GM06990 (cell line): ENCODE measurements at regions not wholly inside any gene's neighbourhood (a gene's known extent, or its start where the extent isn't known, plus 50 kb on each side); places are given as distances from the start of the nearest gene placed in this dataset.

ENCODE experiments used
- DNase-seq: peaks from one replicate; pipeline ENCODE4 v3.0.0-alpha.2; 2011; ENCODE audit not compliant: insufficient read length; ENCODE audit errors: extremely low read depth
- H3K27me3 ChIP-seq: replicated peaks from 2 replicates; pipeline ENCODE4 v1.6.0; 2011; ENCODE audit warnings: low read length; ENCODE audit not compliant: control insufficient read depth, insufficient read depth
- H3K36me3 ChIP-seq: 2 replicates; pipeline ENCODE4 v1.5.1; 2011; ENCODE audit warnings: low read length; ENCODE audit not compliant: control insufficient read depth, insufficient read depth
- H3K4me3 ChIP-seq: replicated peaks from 2 replicates; pipeline ENCODE4 v1.5.1; 2011; ENCODE audit warnings: low read depth, mild to moderate bottlenecking, control low read depth, low read length
- TF ChIP-seq, protein P1 (sequence below): IDR thresholded peaks from 2 replicates; pipeline ENCODE4 v1.5.1; 2011; ENCODE audit warnings: low read length, control low read depth, mild to moderate bottlenecking, inconsistent platforms; ENCODE audit not compliant: insufficient read depth, poor library complexity, severe bottlenecking

DNA sequence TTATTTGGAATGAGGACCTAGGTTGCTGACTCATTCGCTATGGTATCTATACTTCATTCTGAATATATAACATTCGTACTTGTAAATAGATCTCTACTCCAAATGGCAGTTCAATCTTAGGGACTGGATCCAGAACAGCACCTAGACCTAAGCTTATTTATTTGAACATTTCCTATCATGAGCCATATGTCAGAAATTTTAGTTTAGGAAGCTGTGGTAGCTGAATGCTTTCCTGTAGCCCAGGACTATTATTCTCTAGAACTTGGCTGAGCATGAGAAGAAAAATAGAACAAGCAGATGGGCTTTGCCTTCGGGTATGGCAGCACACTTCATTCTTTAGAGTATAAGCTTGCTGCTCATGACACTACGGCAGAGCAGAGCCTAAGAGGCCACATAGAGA, 1114.4 kb upstream of the B3GALT2 start:
- no peak for DNase-seq
- H3K4me3 ChIP-seq: no peak overlapping the region
- no peaks in the 10 kb centered on the region for H3K27me3 ChIP-seq
- H3K36me3 ChIP-seq: no peaks in the 10 kb centered on the region
- TF ChIP-seq, protein P1, sequence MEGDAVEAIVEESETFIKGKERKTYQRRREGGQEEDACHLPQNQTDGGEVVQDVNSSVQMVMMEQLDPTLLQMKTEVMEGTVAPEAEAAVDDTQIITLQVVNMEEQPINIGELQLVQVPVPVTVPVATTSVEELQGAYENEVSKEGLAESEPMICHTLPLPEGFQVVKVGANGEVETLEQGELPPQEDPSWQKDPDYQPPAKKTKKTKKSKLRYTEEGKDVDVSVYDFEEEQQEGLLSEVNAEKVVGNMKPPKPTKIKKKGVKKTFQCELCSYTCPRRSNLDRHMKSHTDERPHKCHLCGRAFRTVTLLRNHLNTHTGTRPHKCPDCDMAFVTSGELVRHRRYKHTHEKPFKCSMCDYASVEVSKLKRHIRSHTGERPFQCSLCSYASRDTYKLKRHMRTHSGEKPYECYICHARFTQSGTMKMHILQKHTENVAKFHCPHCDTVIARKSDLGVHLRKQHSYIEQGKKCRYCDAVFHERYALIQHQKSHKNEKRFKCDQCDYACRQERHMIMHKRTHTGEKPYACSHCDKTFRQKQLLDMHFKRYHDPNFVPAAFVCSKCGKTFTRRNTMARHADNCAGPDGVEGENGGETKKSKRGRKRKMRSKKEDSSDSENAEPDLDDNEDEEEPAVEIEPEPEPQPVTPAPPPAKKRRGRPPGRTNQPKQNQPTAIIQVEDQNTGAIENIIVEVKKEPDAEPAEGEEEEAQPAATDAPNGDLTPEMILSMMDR: no peak

DNA sequence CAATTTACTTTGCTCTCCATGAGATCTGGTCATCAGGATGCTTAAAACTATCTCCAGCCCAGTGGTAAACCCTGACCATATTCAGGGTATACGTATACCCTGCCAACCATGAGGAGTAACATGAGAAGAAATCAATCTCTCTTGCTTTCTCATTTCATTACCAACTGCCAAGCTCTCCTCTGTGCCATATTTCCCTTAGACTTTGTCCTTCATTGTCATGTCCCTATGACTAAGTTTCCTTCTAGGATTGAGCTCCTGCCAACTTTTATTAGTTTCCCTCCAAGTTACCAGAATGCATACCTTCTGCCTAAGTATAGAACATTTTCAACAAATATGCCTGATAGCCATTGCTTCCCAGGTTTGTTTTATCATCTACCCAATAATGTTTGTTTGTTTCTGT, 1113.9 kb upstream of the B3GALT2 start:
- no peak for DNase-seq
- Histone ChIP-seq H3K36me3 (no peaks in the 10 kb centered on the region), H3K4me3 (no peak overlapping the region), H3K27me3 (no peaks in the 10 kb centered on the region)
- TF ChIP-seq, protein P1: no peak

DNA sequence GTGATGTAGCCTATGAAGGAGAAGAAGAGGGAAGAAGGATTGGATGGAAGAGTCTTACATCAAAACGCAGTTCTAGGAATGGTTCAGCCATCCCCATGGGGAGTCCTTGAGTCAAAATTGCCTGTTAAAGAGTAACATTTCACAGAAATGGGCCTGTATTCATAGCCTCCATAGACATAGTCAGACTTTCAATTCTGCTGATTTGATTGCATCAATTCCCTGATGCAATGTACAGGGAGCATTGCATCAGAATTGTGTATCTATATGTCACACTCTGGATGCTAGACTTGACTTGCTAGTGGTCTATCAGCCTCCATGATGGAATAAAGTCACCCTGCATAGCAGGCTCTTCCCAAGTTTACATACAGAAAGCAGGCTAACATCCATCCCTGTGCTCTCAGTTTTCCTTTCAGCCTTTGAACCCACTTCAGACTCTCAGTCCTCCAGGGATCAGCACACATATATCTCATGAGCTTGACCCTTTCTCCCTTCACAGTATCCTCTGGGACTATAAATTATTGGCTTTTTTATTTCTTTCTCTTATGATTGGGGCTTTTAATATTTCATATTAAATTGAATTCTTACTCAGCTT, 1111.7 kb upstream of the B3GALT2 start:
- no peaks in the 10 kb centered on the region for H3K36me3 ChIP-seq
- TF ChIP-seq, protein P1: no peak
- H3K4me3 ChIP-seq: no peak overlapping the region
- no peak for DNase-seq
- H3K27me3 ChIP-seq: no peaks in the 10 kb centered on the region

DNA sequence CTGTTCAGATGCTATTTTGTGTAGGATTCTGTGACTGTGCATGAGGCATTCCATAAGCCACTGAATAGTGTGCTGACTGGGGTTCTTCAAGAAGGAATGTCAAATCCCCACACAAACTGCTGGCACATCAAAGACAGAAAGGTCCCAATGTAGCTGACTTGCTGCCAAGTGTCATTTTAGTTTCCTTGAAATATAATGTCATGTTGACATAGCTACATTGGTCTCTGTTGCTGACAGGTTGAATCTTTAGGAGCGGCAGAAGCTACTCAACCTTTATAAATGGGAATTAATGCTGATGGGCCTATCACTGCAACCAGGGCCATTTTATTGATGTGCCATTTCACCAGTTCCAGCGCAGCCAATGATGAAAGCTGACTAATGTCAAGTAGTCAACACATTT, 1110.7 kb upstream of the B3GALT2 start:
- no peaks in the 10 kb centered on the region for H3K27me3 ChIP-seq
- no peaks in the 10 kb centered on the region for H3K36me3 ChIP-seq
- TF ChIP-seq, protein P1: no peak
- DNase-seq: no peak
- no peak overlapping the region for H3K4me3 ChIP-seq

DNA sequence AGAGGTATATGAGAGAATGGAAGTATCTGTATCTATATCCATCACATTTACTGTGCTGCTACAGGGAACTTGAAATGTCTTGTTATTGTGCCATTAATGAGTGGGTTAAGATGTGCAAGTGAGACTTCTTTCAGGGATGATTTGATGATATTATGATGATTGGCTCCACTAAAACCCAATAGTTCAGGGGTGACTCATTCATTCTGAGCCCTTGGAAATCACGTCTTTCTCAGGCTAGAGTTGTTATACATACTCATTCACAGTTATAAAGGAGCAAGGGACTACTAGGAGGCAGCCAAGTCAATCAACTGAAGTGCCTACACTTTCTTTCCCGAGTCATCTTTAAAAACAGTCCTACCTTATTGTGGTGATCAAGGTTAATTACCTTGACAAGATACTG, 1109.8 kb upstream of the B3GALT2 start:
- Histone ChIP-seq H3K4me3 (no peak overlapping the region), H3K27me3 (no peaks in the 10 kb centered on the region), H3K36me3 (no peaks in the 10 kb centered on the region)
- TF ChIP-seq, protein P1: no peak
- DNase-seq: no peak

DNA sequence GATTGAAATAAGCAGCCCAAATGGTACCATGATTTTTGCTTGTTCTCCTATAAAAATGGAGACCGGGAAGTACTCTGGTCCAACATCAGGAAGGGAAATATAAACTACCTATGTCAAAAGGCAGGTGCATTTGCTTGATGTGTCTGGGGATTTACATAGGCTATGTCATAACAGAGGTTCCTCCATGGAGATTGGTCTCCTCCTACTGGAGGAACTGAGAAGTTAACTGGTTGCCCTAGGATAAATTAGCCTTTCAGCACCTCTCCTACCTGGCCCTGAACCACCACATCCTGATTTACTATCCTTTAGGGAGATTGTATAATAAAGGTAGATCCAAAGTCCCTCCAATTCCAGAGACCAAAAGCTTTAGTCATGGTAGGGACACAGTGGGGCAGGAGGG, 1109.3 kb upstream of the B3GALT2 start:
- no peak for DNase-seq
- H3K4me3 ChIP-seq: no peak overlapping the region

More for the DNA sequence above, 1109.3 kb upstream of the B3GALT2 start:
- no peaks in the 10 kb centered on the region for H3K36me3 ChIP-seq
- no peaks in the 10 kb centered on the region for H3K27me3 ChIP-seq
- TF ChIP-seq, protein P1: peak; percentile 77
